Uterus (tissue), 3 donors: ENCODE measurements at regions not wholly inside any gene's neighbourhood (a gene's known extent, or its start where the extent isn't known, plus 50 kb on each side); places are given as distances from the start of the nearest gene placed in this dataset.

Experiments used
- DNase-seq, 2 donors: peaks; one replicate each; pipeline ENCODE4 v3.0.0-alpha.2; 2019 to 2020
- H3K27ac ChIP-seq, 2 donors: fragments of 200-600 bp; sonication (generic); 1 replicate in 1 of 2; 2 replicates in 1 of 2; pipeline ENCODE4 v1.5.1; 2016 to 2018
- H3K27me3 ChIP-seq, 2 donors: fragments of 200-600 bp; sonication (generic); one replicate each; pipeline ENCODE4 v1.5.1; 2018 to 2019; ENCODE audit warnings: control low read depth in 1 of 2
- H3K36me3 ChIP-seq, 2 donors: fragments of 200-600 bp; sonication (generic); one replicate each; pipeline ENCODE4 v1.5.1; 2019; ENCODE audit warnings: control low read depth in 1 of 2
- H3K4me1 ChIP-seq, 2 donors: fragments of 200-600 bp; sonication (generic); one replicate each; pipeline ENCODE4 v1.5.1; 2018 to 2019; ENCODE audit warnings: control low read depth in 1 of 2
- H3K4me3 ChIP-seq, 2 donors: fragments of 200-600 bp; sonication (generic); 1 replicate in 1 of 2; 2 replicates in 1 of 2; pipeline ENCODE4 v1.5.1; 2018 to 2019; ENCODE audit warnings: mild to moderate bottlenecking in 1 of 2
- H3K9me3 ChIP-seq, 2 donors: fragments of 200-600 bp; sonication (generic); one replicate each; pipeline ENCODE4 v1.5.1; 2019; ENCODE audit warnings: control low read depth in 1 of 2
- POLR2A ChIP-seq, 2 donors: fragments of 450-650 bp; IDR thresholded peaks; one replicate each; pipeline ENCODE4 v1.6.1; 2016; ENCODE audit warnings: antibody characterized with exemption in 2 of 2, mild to moderate bottlenecking in 1 of 2, moderate library complexity in 1 of 2
- intact Hi-C: fragments of 100-400 bp; cut with DNase I; formaldehyde crosslinking; loops from one replicate; pipeline ENCODE4 v1.15.1; 2023; ENCODE audit warnings: low total_unique reads
- TF ChIP-seq, protein P1 (sequence below), 4 experiments: fragments of 200-600 bp in 2 of 4; fragments of 450-650 bp in 2 of 4; sonication (generic) in 2 of 4; IDR thresholded peaks; one replicate each; pipeline ENCODE4 v1.5.1; 2016 to 2019; ENCODE audit warnings: antibody characterized with exemption in 4 of 4, mild to moderate bottlenecking in 2 of 4, moderate library complexity in 1 of 4
- donor health status: DM: yes; HTN: yes; CAD: no.

GRCh38 chr1:191912517-191912916 lies 245.7 kb upstream of the RGS18 start:
- Histone ChIP-seq H3K27me3 (no peaks in the 10 kb centered on the region), H3K27ac (no peak overlapping the region), H3K4me3 (no peak overlapping the region), H3K9me3 (no peaks in the 10 kb centered on the region), H3K36me3 (no peaks in the 10 kb centered on the region), H3K4me1 (no peaks in the 10 kb centered on the region)
- intact Hi-C loops, result no loop called here
- DNase-seq, result no peak
- TF ChIP-seq, protein P1, sequence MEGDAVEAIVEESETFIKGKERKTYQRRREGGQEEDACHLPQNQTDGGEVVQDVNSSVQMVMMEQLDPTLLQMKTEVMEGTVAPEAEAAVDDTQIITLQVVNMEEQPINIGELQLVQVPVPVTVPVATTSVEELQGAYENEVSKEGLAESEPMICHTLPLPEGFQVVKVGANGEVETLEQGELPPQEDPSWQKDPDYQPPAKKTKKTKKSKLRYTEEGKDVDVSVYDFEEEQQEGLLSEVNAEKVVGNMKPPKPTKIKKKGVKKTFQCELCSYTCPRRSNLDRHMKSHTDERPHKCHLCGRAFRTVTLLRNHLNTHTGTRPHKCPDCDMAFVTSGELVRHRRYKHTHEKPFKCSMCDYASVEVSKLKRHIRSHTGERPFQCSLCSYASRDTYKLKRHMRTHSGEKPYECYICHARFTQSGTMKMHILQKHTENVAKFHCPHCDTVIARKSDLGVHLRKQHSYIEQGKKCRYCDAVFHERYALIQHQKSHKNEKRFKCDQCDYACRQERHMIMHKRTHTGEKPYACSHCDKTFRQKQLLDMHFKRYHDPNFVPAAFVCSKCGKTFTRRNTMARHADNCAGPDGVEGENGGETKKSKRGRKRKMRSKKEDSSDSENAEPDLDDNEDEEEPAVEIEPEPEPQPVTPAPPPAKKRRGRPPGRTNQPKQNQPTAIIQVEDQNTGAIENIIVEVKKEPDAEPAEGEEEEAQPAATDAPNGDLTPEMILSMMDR (IDR thresholded peaks at IDR 0.05), result no peak
- no peak for TF ChIP-seq POLR2A (IDR thresholded peaks at IDR 0.05)

GRCh38 chr1:191913260-191913977 lies 244.8 kb upstream of the RGS18 start:
- Histone ChIP-seq H3K4me3 (no peak overlapping the region), H3K36me3 (no peaks in the 10 kb centered on the region), H3K27me3 (no peaks in the 10 kb centered on the region), H3K9me3 (no peaks in the 10 kb centered on the region), H3K27ac (no peak overlapping the region), H3K4me1 (no peaks in the 10 kb centered on the region)
- intact Hi-C loops, result no loop called here
- DNase-seq, result no peak
- TF ChIP-seq POLR2A (IDR thresholded peaks at IDR 0.05), result no peak
- TF ChIP-seq, protein P1 (IDR thresholded peaks at IDR 0.05), result no peak

DNA sequence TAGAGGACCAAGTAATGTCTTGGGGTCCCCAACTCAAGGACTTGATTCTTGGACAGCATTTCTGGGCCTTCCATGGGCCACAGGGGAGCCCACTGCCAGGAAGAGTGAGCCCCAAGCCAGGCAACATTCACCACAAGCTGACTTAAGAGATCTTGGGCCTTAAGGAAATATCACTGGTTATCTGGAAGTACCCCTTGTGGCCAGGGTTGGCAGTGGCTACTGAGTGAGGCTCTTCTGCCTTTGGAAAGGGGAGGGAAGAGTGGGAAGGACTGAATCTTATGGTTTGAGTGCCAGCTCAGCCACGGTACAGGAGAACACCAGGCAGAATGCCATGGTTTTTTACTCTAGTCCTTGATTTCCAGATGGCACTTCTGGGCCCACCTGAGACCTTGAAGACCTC lies 228.9 kb upstream of the RGS18 start:
- no peak overlapping the region for H3K27ac ChIP-seq
- H3K4me1 ChIP-seq, result no peaks in the 10 kb centered on the region
- no peaks in the 10 kb centered on the region for H3K9me3 ChIP-seq
- TF ChIP-seq, protein P1 (IDR thresholded peaks at IDR 0.05), result no peak
- TF ChIP-seq POLR2A (IDR thresholded peaks at IDR 0.05), result no peak
- H3K4me3 ChIP-seq, result no peak overlapping the region
- DNase-seq, result no peak
- intact Hi-C loops, result no loop called here
- no peaks in the 10 kb centered on the region for H3K36me3 ChIP-seq
- H3K27me3 ChIP-seq, result no peaks in the 10 kb centered on the region

- TF ChIP-seq POLR2A (IDR thresholded peaks at IDR 0.05), result no peak
- TF ChIP-seq, protein P1 (IDR thresholded peaks at IDR 0.05), result no peak
- Histone ChIP-seq H3K4me3 (no peak overlapping the region), H3K27ac (no peak overlapping the region), H3K4me1 (no peaks in the 10 kb centered on the region), H3K27me3 (no peaks in the 10 kb centered on the region), H3K36me3 (no peaks in the 10 kb centered on the region), H3K9me3 (no peaks in the 10 kb centered on the region)
- intact Hi-C loops, result no loop called here
- DNase-seq, result no peak
Observed at GRCh38 chr1:191943684-191944083, 214.6 kb upstream of the RGS18 start.

DNA sequence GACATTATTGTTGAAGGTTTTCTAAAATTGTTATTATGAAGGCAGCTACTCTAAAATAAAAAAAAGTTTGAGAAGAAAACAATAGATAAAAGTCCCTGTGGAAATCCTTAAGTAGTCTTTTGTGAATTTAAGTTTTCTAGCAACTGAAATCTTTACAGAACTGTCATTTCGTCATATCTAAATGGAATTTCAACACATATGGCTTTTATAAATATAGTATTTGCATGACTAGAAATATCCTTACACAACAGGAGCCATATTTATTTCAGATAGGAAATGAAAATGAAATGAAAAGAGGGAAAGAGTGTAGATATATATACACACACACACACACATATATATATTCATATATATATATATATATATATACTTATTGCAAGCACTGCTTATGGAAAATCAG lies 204.7 kb upstream of the RGS18 start:
- Histone ChIP-seq H3K9me3 (no peaks in the 10 kb centered on the region), H3K4me3 (no peak overlapping the region), H3K4me1 (no peaks in the 10 kb centered on the region), H3K27me3 (no peaks in the 10 kb centered on the region), H3K27ac (no peak overlapping the region), H3K36me3 (no peaks in the 10 kb centered on the region)
- DNase-seq, result no peak
- intact Hi-C loops, result no loop called here
- TF ChIP-seq POLR2A (IDR thresholded peaks at IDR 0.05), result no peak
- TF ChIP-seq, protein P1 (IDR thresholded peaks at IDR 0.05), result no peak
